H9 (cell line): ENCODE measurements at regions not wholly inside any gene's neighbourhood (a gene's known extent, or its start where the extent isn't known, plus 50 kb on each side); places are given as distances from the start of the nearest gene placed in this dataset.

ENCODE experiments used
- DNase-seq: peaks from one replicate; pipeline ENCODE4 v3.0.0-alpha.2; 2017
- H2AFZ ChIP-seq: one replicate; pipeline ENCODE4 v1.6.1; 2013; ENCODE audit warnings: mild to moderate bottlenecking, low read length, control low read depth, moderate library complexity
- H2AK5ac ChIP-seq: 2 replicates; pipeline ENCODE4 v1.6.1; 2013; ENCODE audit warnings: low read length, control low read depth, mixed read lengths; ENCODE audit not compliant: insufficient read length
- H2BK120ac ChIP-seq: one replicate; pipeline ENCODE4 v1.6.1; 2013; ENCODE audit warnings: low read depth, mild to moderate bottlenecking, low read length, control low read depth, inconsistent platforms; ENCODE audit not compliant: poor library complexity, severe bottlenecking
- H2BK12ac ChIP-seq: 2 replicates; pipeline ENCODE4 v1.6.1; 2013; ENCODE audit warnings: low read length, control low read depth, mixed read lengths, low read depth; ENCODE audit not compliant: insufficient read length
- H2BK15ac ChIP-seq: 2 replicates; pipeline ENCODE4 v1.6.1; 2013; ENCODE audit warnings: low read depth, low read length, control low read depth
- H2BK20ac ChIP-seq: one replicate; pipeline ENCODE4 v1.6.1; 2013; ENCODE audit warnings: low read depth, mild to moderate bottlenecking, low read length, control low read depth, inconsistent platforms; ENCODE audit not compliant: poor library complexity, severe bottlenecking
- H2BK5ac ChIP-seq: 2 replicates; pipeline ENCODE4 v1.6.1; 2013; ENCODE audit warnings: low read length, control low read depth, mixed read lengths; ENCODE audit not compliant: insufficient read length
- H3K14ac ChIP-seq: 2 replicates; pipeline ENCODE4 v1.6.1; 2013; ENCODE audit warnings: low read length, control low read depth; ENCODE audit not compliant: insufficient read depth
- H3K18ac ChIP-seq: 2 replicates; pipeline ENCODE4 v1.6.1; 2013; ENCODE audit warnings: low read depth, mild to moderate bottlenecking, mixed read lengths, low read length, control low read depth; ENCODE audit not compliant: insufficient read length
- H3K23ac ChIP-seq: 2 replicates; pipeline ENCODE4 v1.6.1; 2013; ENCODE audit warnings: low read length, control low read depth, mixed read lengths, low read depth; ENCODE audit not compliant: insufficient read length
- H3K23me2 ChIP-seq: 2 replicates; pipeline ENCODE4 v1.6.1; 2013; ENCODE audit warnings: low read depth, mild to moderate bottlenecking, mixed read lengths, low read length, control low read depth; ENCODE audit not compliant: insufficient read length, poor library complexity, severe bottlenecking
- H3K27ac ChIP-seq: 2 replicates; pipeline ENCODE4 v1.5.1; 2013; ENCODE audit warnings: low read length, control low read depth, mixed read lengths, low read depth; ENCODE audit not compliant: insufficient read length
- H3K27me3 ChIP-seq: 2 replicates; pipeline ENCODE4 v1.6.1; 2013; ENCODE audit warnings: low read length, control low read depth, inconsistent platforms; ENCODE audit not compliant: insufficient read depth
- H3K4ac ChIP-seq: 2 replicates; pipeline ENCODE4 v1.6.1; 2013; ENCODE audit warnings: low read depth, mild to moderate bottlenecking, control low read depth, inconsistent platforms, low read length, moderate library complexity
- H3K4me1 ChIP-seq: 2 replicates; pipeline ENCODE4 v1.6.1; 2013; ENCODE audit warnings: low read length, control low read depth, inconsistent platforms; ENCODE audit not compliant: insufficient read depth
- H3K4me2 ChIP-seq: 2 replicates; pipeline ENCODE4 v1.6.1; 2013; ENCODE audit warnings: low read length, control low read depth, mixed read lengths; ENCODE audit not compliant: insufficient read length, insufficient read depth
- H3K56ac ChIP-seq: 2 replicates; pipeline ENCODE4 v1.6.1; 2013; ENCODE audit warnings: low read depth, mild to moderate bottlenecking, mixed read lengths, low read length, control low read depth; ENCODE audit not compliant: insufficient read length
- H3K79me1 ChIP-seq: 2 replicates; pipeline ENCODE4 v1.6.1; 2013; ENCODE audit warnings: low read depth, mild to moderate bottlenecking, moderate library complexity, low read length, control low read depth, inconsistent platforms; ENCODE audit not compliant: insufficient read depth, poor library complexity, severe bottlenecking
- H3K79me2 ChIP-seq: 2 replicates; pipeline ENCODE4 v1.6.1; 2013; ENCODE audit warnings: low read length, control low read depth, inconsistent platforms; ENCODE audit not compliant: insufficient read depth
- H3K9ac ChIP-seq: 2 replicates; pipeline ENCODE4 v1.6.1; 2013; ENCODE audit warnings: low read length, control low read depth, mixed read lengths; ENCODE audit not compliant: insufficient read length; ENCODE audit errors: extremely low read depth
- H3K9me3 ChIP-seq: one replicate; pipeline ENCODE4 v1.6.1; 2013; ENCODE audit warnings: low read depth, low read length, inconsistent platforms; ENCODE audit not compliant: control insufficient read depth
- H3T11ph ChIP-seq: one replicate; pipeline ENCODE4 v1.6.1; 2013; ENCODE audit warnings: mild to moderate bottlenecking, low read length, control low read depth, inconsistent platforms
- H4K20me1 ChIP-seq: one replicate; pipeline ENCODE4 v1.6.1; 2013; ENCODE audit not compliant: control insufficient read depth, insufficient read length, insufficient read depth
- H4K5ac ChIP-seq: 2 replicates; pipeline ENCODE4 v1.6.1; 2013; ENCODE audit warnings: low read depth, mild to moderate bottlenecking, mixed read lengths, low read length, control low read depth; ENCODE audit not compliant: insufficient read length
- H4K8ac ChIP-seq: replicated peaks from 2 replicates; pipeline ENCODE4 v1.6.1; 2013; ENCODE audit warnings: low read length, control low read depth, mixed read lengths, low read depth; ENCODE audit not compliant: insufficient read length
- H4K91ac ChIP-seq: 2 replicates; pipeline ENCODE4 v1.6.1; 2013; ENCODE audit warnings: low read depth, mild to moderate bottlenecking, moderate library complexity, mixed read lengths, low read length, control low read depth; ENCODE audit not compliant: insufficient read length
- H3K27ac Mint-ChIP-seq, 3 experiments: 2 replicates in 2 of 3; 3 replicates in 1 of 3; pipeline ENCODE4 v1.8.0; 2020 to 2021; ENCODE audit warnings: mixed read lengths in 3 of 3, mild to moderate bottlenecking in 1 of 3, moderate library complexity in 1 of 3
- H3K27me3 Mint-ChIP-seq: 2 replicates; pipeline ENCODE4 v1.8.0; 2021; ENCODE audit warnings: low read depth, mild to moderate bottlenecking, moderate library complexity, mixed read lengths
- H3K36me3 Mint-ChIP-seq, 3 experiments: 2 replicates in 2 of 3; 3 replicates in 1 of 3; pipeline ENCODE4 v1.8.0; 2020 to 2021; ENCODE audit warnings: low read depth in 3 of 3, mixed read lengths in 3 of 3; ENCODE audit not compliant: insufficient read depth in 1 of 3
- H3K4me1 Mint-ChIP-seq, 2 experiments: 2 replicates each; pipeline ENCODE4 v1.8.0; 2020; ENCODE audit warnings: mixed read lengths in 2 of 2
- H3K4me3 Mint-ChIP-seq, 2 experiments: 2 replicates in 1 of 2; 3 replicates in 1 of 2; pipeline ENCODE4 v1.8.0; 2020 to 2021; ENCODE audit warnings: mild to moderate bottlenecking in 2 of 2, mixed read lengths in 2 of 2, moderate library complexity in 1 of 2
- H3K9me3 Mint-ChIP-seq, 2 experiments: 2 replicates in 1 of 2; 3 replicates in 1 of 2; pipeline ENCODE4 v1.8.0; 2020; ENCODE audit warnings: mild to moderate bottlenecking in 2 of 2, mixed read lengths in 2 of 2, moderate library complexity in 1 of 2
- CTCF ChIP-seq: fragments of 200-600 bp; sonication (generic); conservative IDR thresholded peaks from 3 replicates; pipeline ENCODE4 v1.8.0; 2021; ENCODE audit warnings: antibody characterized with exemption, mild to moderate bottlenecking
- WGBS: extraction: QIAGEN DNeasy Blood & Tissue Kit; methylation state at CpG from one replicate; pipeline ENCODE4 v1.1.7; 2013; ENCODE audit warnings: missing lambda C conversion rate, low lambda C conversion rate, mixed read lengths; ENCODE audit not compliant: insufficient read length; ENCODE audit errors: extremely low coverage; 5-methylcytosine and 5-hydroxymethylcytosine counted together

- Mint-ChIP-seq H3K27me3 (no peaks in the 10 kb centered on the region), H3K27ac (no peak overlapping the region), H3K4me1 (peaks cover 6 to 7% of the 10 kb centered on the region in 2 experiments; a peak in 3 of 4 replicates), H3K4me3 (no peak overlapping the region), H3K9me3 (no peaks in the 10 kb centered on the region), H3K36me3 (no peaks in the 10 kb centered on the region)
- H3K9ac ChIP-seq = no peak overlapping the region
- no peak overlapping the region for H3K23ac ChIP-seq
- H3K4me1 ChIP-seq = no peaks in the 10 kb centered on the region; the same call in 1 of the 2 replicates
- no peak overlapping the region for H3K14ac ChIP-seq
- H4K20me1 ChIP-seq = no peaks in the 10 kb centered on the region
- H2BK5ac ChIP-seq = no peak overlapping the region
- DNase-seq = no peak
- no peak overlapping the region for H2BK12ac ChIP-seq
- no CpG with 5 or more reads among the region's 3 CpGs for WGBS
- no peak overlapping the region for H4K5ac ChIP-seq
- no peak overlapping the region for H4K91ac ChIP-seq
- no peak overlapping the region for H3T11ph ChIP-seq
- no peaks in the 10 kb centered on the region for H3K79me1 ChIP-seq
- no peaks in the 10 kb centered on the region for H3K27me3 ChIP-seq
- no peak overlapping the region for H2BK20ac ChIP-seq
- H2AFZ ChIP-seq = no peak overlapping the region
- H2BK15ac ChIP-seq = no peak overlapping the region
- H2BK120ac ChIP-seq = no peak overlapping the region
- H3K4ac ChIP-seq = no peak overlapping the region
- no peak for TF ChIP-seq CTCF
- H3K18ac ChIP-seq = no peak overlapping the region
- no peak overlapping the region for H3K56ac ChIP-seq
- no peaks in the 10 kb centered on the region for H3K9me3 ChIP-seq
- no peaks in the 10 kb centered on the region for H3K23me2 ChIP-seq
- H3K27ac ChIP-seq = no peak overlapping the region
- no peak overlapping the region for H2AK5ac ChIP-seq
- H4K8ac ChIP-seq = no peak overlapping the region
- no peak overlapping the region for H3K4me2 ChIP-seq
- H3K79me2 ChIP-seq = no peaks in the 10 kb centered on the region
Measured at GRCh38 chr9:22595805-22596204, 149.2 kb downstream of the DMRTA1 start.
